HepG2 (cell line): ENCODE measurements at regions not wholly inside any gene's neighbourhood (a gene's known extent, or its start where the extent isn't known, plus 50 kb on each side); places are given as distances from the start of the nearest gene placed in this dataset.
A peak's percentile ranks its signal among the peaks of the same experiment; 100 is the strongest.

ENCODE experiments used
- ATAC-seq: fragments of 200-7000 bp; cut with Tn5 transposase; 3 replicates; pipeline ENCODE4 v1.9.1; 2020; ENCODE audit warnings: mild to moderate bottlenecking, moderate library complexity
- BruUV-seq: library from RNA; stranded (reverse); fragments of 400-500 nt; replicated peaks from 2 replicates; lab custom pipeline; 2021; lab: Mats Ljungman, UMichigan
- CTCF ChIA-PET: fragments of 300-600 bp; formaldehyde crosslinking; extraction: SDS; loops from one replicate; lab custom pipeline; 2021; ENCODE audit warnings: low total read pairs, inconsistent platforms, low intra/inter-chr PET ratio; lab: Yijun Ruan, JAX
- POLR2A ChIA-PET: fragments of 350-600 bp; sonication (Branson Sonifier 250); formaldehyde crosslinking; loops from one replicate; lab custom pipeline; 2020; ENCODE audit warnings: antibody characterized with exemption, inconsistent platforms; lab: Yijun Ruan, JAX
- DNase-seq: peaks from one replicate; pipeline ENCODE4 v3.0.0-alpha.2; 2015; ENCODE audit warnings: low spot score
- FAIRE-seq: peaks from 3 replicates; lab custom pipeline; 2011; peaks lifted over from hg19 to GRCh38; lab: Jason Lieb, UNC
- H2AFZ ChIP-seq: one replicate; pipeline ENCODE4 v1.6.1; 2011; ENCODE audit warnings: low read length, inconsistent platforms
- H3K27ac ChIP-seq: fragments of 300-600 bp; 3 replicates; pipeline ENCODE4 v1.8.0; 2011; ENCODE audit warnings: mixed run types, mild to moderate bottlenecking, mixed read lengths, low read length, inconsistent platforms; ENCODE audit not compliant: insufficient read depth; ENCODE audit errors: extremely low read length
- H3K27me3 ChIP-seq, 2 experiments: fragments of 200-600 bp in 1 of 2; 2 replicates in 1 of 2; 3 replicates in 1 of 2; pipeline versions ENCODE4 v1.6.0 to v1.8.0; 2011; ENCODE audit warnings: low read length in 2 of 2, mild to moderate bottlenecking in 2 of 2, moderate library complexity in 2 of 2, inconsistent platforms in 1 of 2; ENCODE audit not compliant: insufficient read depth in 2 of 2, control insufficient read depth in 1 of 2
- H3K36me3 ChIP-seq, 2 experiments: fragments of 200-600 bp in 1 of 2; replicated peaks in 1 of 2; 2 replicates in 1 of 2; 3 replicates in 1 of 2; pipeline versions ENCODE4 v1.5.1 to v1.8.0; 2011; ENCODE audit warnings: low read length in 2 of 2, inconsistent platforms in 1 of 2; ENCODE audit not compliant: insufficient read depth in 2 of 2, control insufficient read depth in 1 of 2
- H3K4me1 ChIP-seq: 2 replicates; pipeline ENCODE4 v1.5.1; 2012; ENCODE audit warnings: low read length, inconsistent platforms; ENCODE audit not compliant: insufficient read depth
- H3K4me2 ChIP-seq: 2 replicates; pipeline ENCODE4 v1.6.0; 2011; ENCODE audit warnings: low read depth, low read length, inconsistent platforms
- H3K4me3 ChIP-seq, 3 experiments: fragments of 200-600 bp in 1 of 3; sonication (generic), shearing (Covaris generic) in 1 of 3; replicated peaks in 1 of 3; 2 replicates each; pipeline ENCODE4 v1.5.1; 2011 to 2016; ENCODE audit warnings: low read length in 3 of 3, inconsistent platforms in 2 of 3, low read depth in 2 of 3, mild to moderate bottlenecking in 2 of 3, control low read depth in 1 of 3, mixed read lengths in 1 of 3; ENCODE audit not compliant: insufficient read depth in 1 of 3
- H3K79me2 ChIP-seq: one replicate; pipeline ENCODE4 v1.6.1; 2011; ENCODE audit warnings: low read length, inconsistent platforms; ENCODE audit not compliant: insufficient read depth
- H3K9ac ChIP-seq: 2 replicates; pipeline ENCODE4 v1.6.0; 2011; ENCODE audit warnings: mild to moderate bottlenecking, low read depth, low read length, inconsistent platforms; ENCODE audit not compliant: insufficient read depth
- H3K9me3 ChIP-seq: 2 replicates; pipeline ENCODE4 v1.5.1; 2012; ENCODE audit warnings: mild to moderate bottlenecking, low read length
- H4K20me1 ChIP-seq: 2 replicates; pipeline ENCODE4 v1.6.0; 2011; ENCODE audit warnings: inconsistent platforms, mild to moderate bottlenecking, low read length, moderate library complexity; ENCODE audit not compliant: insufficient read depth
- EHMT2 ChIP-seq: fragments of 200-600 bp; sonication (generic); IDR thresholded peaks from 2 replicates; pipeline ENCODE4 v1.7.0; 2017; ENCODE audit warnings: antibody characterized with exemption, low read depth, low read length, borderline replicate concordance
- HOMEZ ChIP-seq: IDR thresholded peaks from 2 replicates; pipeline ENCODE4 v1.6.1; 2016; ENCODE audit warnings: low read depth
- MIER2 ChIP-seq: IDR thresholded peaks from 2 replicates; pipeline ENCODE4 v1.6.1; 2016; ENCODE audit warnings: missing biosample characterization, missing genetic modification reagents
- REST ChIP-seq, 2 experiments: IDR thresholded peaks; 2 replicates each; pipeline ENCODE4 v1.6.1; 2011 to 2012; ENCODE audit warnings: low read length in 2 of 2, borderline replicate concordance in 1 of 2, low read depth in 1 of 2, mild to moderate bottlenecking in 1 of 2, moderate library complexity in 1 of 2
- ZNF724P ChIP-seq: sonication (generic); formaldehyde crosslinking; IDR thresholded peaks from 2 replicates; pipeline ENCODE4 v1.8.0; 2022; ENCODE audit warnings: missing genetic modification reagents, borderline replicate concordance
- WGBS: methylation state at CpG from one replicate; pipeline ENCODE4 v1.1.6; 2017; ENCODE audit warnings: low lambda C conversion rate; 5-methylcytosine and 5-hydroxymethylcytosine counted together
- in situ Hi-C: cut with HindIII; loops from 2 replicates; pipeline ENCODE4 v1.10.0; 2017; ENCODE audit warnings: low pct_unique_long_range_greater_than_20kb; ENCODE audit not compliant: extremely low pct_ligation_motif_present
- intact Hi-C: fragments of 100-400 bp; cut with micrococcal nuclease; formaldehyde crosslinking; loops from one replicate; pipeline ENCODE4 v1.10.0; 2022; ENCODE audit not compliant: unreplicated experiment

GRCh38 chr12:98296462-98297079 is 218.8 kb upstream of the TMPO start:
- no peak for FAIRE-seq
- intact Hi-C loops (no loop called here), in situ Hi-C loops (no loop called here)
- Histone ChIP-seq H3K27me3 (no peaks in the 10 kb centered on the region), H3K4me3 (no peak overlapping the region), H3K27ac (no peak overlapping the region), H3K4me1 (no peaks in the 10 kb centered on the region), H3K4me2 (no peak overlapping the region), H3K36me3 (no peaks in the 10 kb centered on the region), H4K20me1 (no peaks in the 10 kb centered on the region), H2AFZ (no peak overlapping the region), H3K9me3 (no peaks in the 10 kb centered on the region), H3K9ac (no peak overlapping the region), H3K79me2 (no peaks in the 10 kb centered on the region)
- ChIA-PET CTCF (no interaction called here), POLR2A (no interaction called here)
- DNase-seq, result no peak
- no peak for ATAC-seq
- TF ChIP-seq HOMEZ (CRISPR knock-in tag) (no peak), MIER2 (peak; percentile 93), ZNF724P (CRISPR knock-in tag) (no peak), REST (IDR thresholded peaks at IDR 0.05; ENCODE audit: borderline replicate concordance in 1 of 2, low read depth in 1 of 2, low read length in 2 of 2) (peak; percentile 50 to 93), EHMT2 (peak; percentile 65; the same call in 1 of the 2 replicates)
- WGBS, result 9% methylated on average over 5 of the region's 6 CpGs
- no TSS peak for BruUV-seq
